Fibroblast of lung (primary cell): ENCODE measurements at regions not wholly inside any gene's neighbourhood (a gene's known extent, or its start where the extent isn't known, plus 50 kb on each side); places are given as distances from the start of the nearest gene placed in this dataset.

ENCODE experiments used
- EZH2 ChIP-seq: IDR thresholded peaks from 2 replicates; pipeline ENCODE4 v1.5.1; 2012; ENCODE audit warnings: low read length, control low read depth, mild to moderate bottlenecking; ENCODE audit errors: missing control alignments
- TF ChIP-seq, protein P1 (sequence below), 2 donors: IDR thresholded peaks in 1 of 2; conservative IDR thresholded peaks in 1 of 2; 1 replicate in 1 of 2; 2 replicates in 1 of 2; pipeline ENCODE4 v1.5.1; 2011 to 2012; ENCODE audit warnings: low read length in 2 of 2, control low read depth in 1 of 2, inconsistent platforms in 1 of 2, low read depth in 1 of 2, mild to moderate bottlenecking in 1 of 2

DNA sequence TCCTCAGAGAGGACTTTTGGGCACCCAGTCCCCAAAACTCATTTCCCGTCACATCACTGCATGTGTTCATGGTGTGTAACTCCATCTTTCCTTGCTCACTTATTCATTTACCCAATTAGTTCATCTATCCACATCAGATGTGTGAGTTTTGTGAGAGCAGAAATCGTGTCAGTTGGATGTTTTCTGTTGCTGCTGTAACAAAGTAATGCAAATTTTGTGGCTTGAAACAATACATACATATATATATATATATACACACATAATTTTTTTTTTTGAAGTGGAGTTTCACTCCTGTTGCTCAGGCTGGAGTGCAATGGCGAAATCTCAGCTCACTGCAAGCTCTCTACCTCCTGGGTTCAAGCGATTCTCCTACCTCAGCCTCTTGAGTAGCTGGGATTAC is 70.5 kb upstream of the BOD1 start:
- TF ChIP-seq, protein P1, sequence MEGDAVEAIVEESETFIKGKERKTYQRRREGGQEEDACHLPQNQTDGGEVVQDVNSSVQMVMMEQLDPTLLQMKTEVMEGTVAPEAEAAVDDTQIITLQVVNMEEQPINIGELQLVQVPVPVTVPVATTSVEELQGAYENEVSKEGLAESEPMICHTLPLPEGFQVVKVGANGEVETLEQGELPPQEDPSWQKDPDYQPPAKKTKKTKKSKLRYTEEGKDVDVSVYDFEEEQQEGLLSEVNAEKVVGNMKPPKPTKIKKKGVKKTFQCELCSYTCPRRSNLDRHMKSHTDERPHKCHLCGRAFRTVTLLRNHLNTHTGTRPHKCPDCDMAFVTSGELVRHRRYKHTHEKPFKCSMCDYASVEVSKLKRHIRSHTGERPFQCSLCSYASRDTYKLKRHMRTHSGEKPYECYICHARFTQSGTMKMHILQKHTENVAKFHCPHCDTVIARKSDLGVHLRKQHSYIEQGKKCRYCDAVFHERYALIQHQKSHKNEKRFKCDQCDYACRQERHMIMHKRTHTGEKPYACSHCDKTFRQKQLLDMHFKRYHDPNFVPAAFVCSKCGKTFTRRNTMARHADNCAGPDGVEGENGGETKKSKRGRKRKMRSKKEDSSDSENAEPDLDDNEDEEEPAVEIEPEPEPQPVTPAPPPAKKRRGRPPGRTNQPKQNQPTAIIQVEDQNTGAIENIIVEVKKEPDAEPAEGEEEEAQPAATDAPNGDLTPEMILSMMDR (conservative IDR thresholded peaks at IDR 0.05 in 1 of 2, IDR thresholded peaks at IDR 0.05 in 1 of 2; ENCODE audit: low read depth in 1 of 2, low read length in 2 of 2): no peak
- no peak for TF ChIP-seq EZH2
